ENCODE measurements at regions not wholly inside any gene's neighbourhood (a gene's known extent, or its start where the extent isn't known, plus 50 kb on each side); places are given as distances from the start of the nearest gene placed in this dataset.

GRCh38 chr2:39602616-39603015 lies 63.1 kb upstream of the TMEM178A start:
- TF ChIP-seq EZH2 (IDR thresholded peaks at IDR 0.05) (no peak), POLR2AphosphoS5 (IDR thresholded peaks at IDR 0.05; ENCODE audit: borderline replicate concordance, low read depth, low read length) (no peak), FOXP2 (optimal IDR thresholded peaks at IDR 0.05; ENCODE audit: control extremely low read depth, extremely low read length, insufficient read depth) (no peak)
